ENCODE measurements at regions not wholly inside any gene's neighbourhood (a gene's known extent, or its start where the extent isn't known, plus 50 kb on each side); places are given as distances from the start of the nearest gene placed in this dataset.

GRCh38 chr10:28120043-28120749 lies 121.3 kb upstream of the ODAD2 start:
- Histone ChIP-seq H3K9me3 (ENCODE audit: insufficient read depth, low read length) (no peaks in the 10 kb centered on the region), H3K27me3 (ENCODE audit: low read depth, low read length) (no peaks in the 10 kb centered on the region), H3K9ac (ENCODE audit: low read length) (no peak overlapping the region), H4K20me1 (ENCODE audit: insufficient read depth, low read length) (no peaks in the 10 kb centered on the region), H3K79me2 (ENCODE audit: low read length) (no peaks in the 10 kb centered on the region), H3K27ac (ENCODE audit: low read length) (no peak overlapping the region), H3K4me3 (ENCODE audit: low read length) (no peak overlapping the region), H3K36me3 (replicated peaks; ENCODE audit: low read depth, low read length) (no peaks in the 10 kb centered on the region), H2AFZ (ENCODE audit: low read depth, low read length) (no peak overlapping the region), H3K4me1 (ENCODE audit: low read length) (peaks cover 9% of the 10 kb centered on the region), H3K4me2 (ENCODE audit: low read length) (no peak overlapping the region)
- TF ChIP-seq, protein P1, sequence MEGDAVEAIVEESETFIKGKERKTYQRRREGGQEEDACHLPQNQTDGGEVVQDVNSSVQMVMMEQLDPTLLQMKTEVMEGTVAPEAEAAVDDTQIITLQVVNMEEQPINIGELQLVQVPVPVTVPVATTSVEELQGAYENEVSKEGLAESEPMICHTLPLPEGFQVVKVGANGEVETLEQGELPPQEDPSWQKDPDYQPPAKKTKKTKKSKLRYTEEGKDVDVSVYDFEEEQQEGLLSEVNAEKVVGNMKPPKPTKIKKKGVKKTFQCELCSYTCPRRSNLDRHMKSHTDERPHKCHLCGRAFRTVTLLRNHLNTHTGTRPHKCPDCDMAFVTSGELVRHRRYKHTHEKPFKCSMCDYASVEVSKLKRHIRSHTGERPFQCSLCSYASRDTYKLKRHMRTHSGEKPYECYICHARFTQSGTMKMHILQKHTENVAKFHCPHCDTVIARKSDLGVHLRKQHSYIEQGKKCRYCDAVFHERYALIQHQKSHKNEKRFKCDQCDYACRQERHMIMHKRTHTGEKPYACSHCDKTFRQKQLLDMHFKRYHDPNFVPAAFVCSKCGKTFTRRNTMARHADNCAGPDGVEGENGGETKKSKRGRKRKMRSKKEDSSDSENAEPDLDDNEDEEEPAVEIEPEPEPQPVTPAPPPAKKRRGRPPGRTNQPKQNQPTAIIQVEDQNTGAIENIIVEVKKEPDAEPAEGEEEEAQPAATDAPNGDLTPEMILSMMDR (IDR thresholded peaks at IDR 0.05; ENCODE audit: low read depth, low read length) = no peak
- TF ChIP-seq EZH2phosphoT487 (IDR thresholded peaks at IDR 0.05; ENCODE audit: low read depth) = no peak

DNA sequence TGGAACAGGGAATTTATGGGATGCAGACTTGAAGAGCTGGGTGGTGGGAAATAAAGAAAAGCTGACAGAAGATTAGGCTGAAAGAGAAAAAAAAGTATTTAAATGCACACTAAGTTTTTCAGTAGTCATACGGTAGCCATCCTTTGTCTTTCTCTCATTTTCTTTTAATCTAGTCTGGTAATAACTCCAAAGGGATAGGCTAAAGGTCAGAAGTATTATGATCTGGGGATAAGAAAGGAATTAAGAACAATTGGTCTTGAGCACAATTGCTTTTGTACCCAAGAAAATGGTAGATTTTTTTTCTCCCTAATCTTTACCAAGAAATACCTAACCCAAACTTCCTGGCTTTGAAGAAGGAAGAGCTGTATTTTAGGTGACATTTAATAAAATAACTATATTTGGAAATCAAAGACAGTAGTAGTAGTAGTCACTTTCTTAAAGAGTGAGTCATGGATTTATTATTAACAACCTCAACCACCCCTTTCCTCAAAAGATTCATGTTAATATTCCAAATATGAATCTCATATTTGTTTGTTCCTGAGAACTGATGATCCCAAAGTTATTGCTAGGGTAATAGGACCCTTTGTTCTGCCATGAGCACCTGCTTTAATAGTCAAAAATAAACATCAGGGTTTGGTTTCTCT lies 120.2 kb upstream of the ODAD2 start:
- Histone ChIP-seq H3K4me1 (ENCODE audit: low read length) (peaks cover 9% of the 10 kb centered on the region), H3K79me2 (ENCODE audit: low read length) (no peaks in the 10 kb centered on the region), H4K20me1 (ENCODE audit: insufficient read depth, low read length) (no peaks in the 10 kb centered on the region), H2AFZ (ENCODE audit: low read depth, low read length) (no peak overlapping the region), H3K27me3 (ENCODE audit: low read depth, low read length) (no peaks in the 10 kb centered on the region), H3K36me3 (replicated peaks; ENCODE audit: low read depth, low read length) (no peaks in the 10 kb centered on the region), H3K9me3 (ENCODE audit: insufficient read depth, low read length) (no peaks in the 10 kb centered on the region), H3K4me2 (ENCODE audit: low read length) (no peak overlapping the region), H3K27ac (ENCODE audit: low read length) (no peak overlapping the region), H3K4me3 (ENCODE audit: low read length) (no peak overlapping the region), H3K9ac (ENCODE audit: low read length) (no peak overlapping the region)
- no peak for TF ChIP-seq EZH2phosphoT487 (IDR thresholded peaks at IDR 0.05; ENCODE audit: low read depth)
- TF ChIP-seq, protein P1 (IDR thresholded peaks at IDR 0.05; ENCODE audit: low read depth, low read length) = no peak

- Histone ChIP-seq H3K36me3 (replicated peaks; ENCODE audit: low read depth, low read length) (no peaks in the 10 kb centered on the region), H3K4me1 (ENCODE audit: low read length) (no peaks in the 10 kb centered on the region), H3K27me3 (ENCODE audit: low read depth, low read length) (no peaks in the 10 kb centered on the region), H3K4me3 (ENCODE audit: low read length) (no peak overlapping the region), H3K79me2 (ENCODE audit: low read length) (no peaks in the 10 kb centered on the region), H4K20me1 (ENCODE audit: insufficient read depth, low read length) (no peaks in the 10 kb centered on the region), H2AFZ (ENCODE audit: low read depth, low read length) (no peak overlapping the region), H3K4me2 (ENCODE audit: low read length) (no peak overlapping the region), H3K9ac (ENCODE audit: low read length) (no peak overlapping the region), H3K27ac (ENCODE audit: low read length) (no peak overlapping the region), H3K9me3 (ENCODE audit: insufficient read depth, low read length) (no peaks in the 10 kb centered on the region)
- no peak for TF ChIP-seq EZH2phosphoT487 (IDR thresholded peaks at IDR 0.05; ENCODE audit: low read depth)
- TF ChIP-seq, protein P1 (IDR thresholded peaks at IDR 0.05; ENCODE audit: low read depth, low read length) = no peak
Observed at GRCh38 chr10:28113202-28113601, 114.3 kb upstream of the ODAD2 start.

GRCh38 chr10:28111712-28112111 lies 112.8 kb upstream of the ODAD2 start:
- H3K9me3 ChIP-seq (ENCODE audit: insufficient read depth, low read length) = no peaks in the 10 kb centered on the region
- no peak overlapping the region for H3K27ac ChIP-seq (ENCODE audit: low read length)
- no peaks in the 10 kb centered on the region for H4K20me1 ChIP-seq (ENCODE audit: insufficient read depth, low read length)
- no peaks in the 10 kb centered on the region for H3K79me2 ChIP-seq (ENCODE audit: low read length)
- no peak overlapping the region for H3K9ac ChIP-seq (ENCODE audit: low read length)
- H3K4me1 ChIP-seq (ENCODE audit: low read length) = no peaks in the 10 kb centered on the region
- H3K4me3 ChIP-seq (ENCODE audit: low read length) = no peak overlapping the region
- H3K27me3 ChIP-seq (ENCODE audit: low read depth, low read length) = no peaks in the 10 kb centered on the region
- TF ChIP-seq, protein P1 (IDR thresholded peaks at IDR 0.05; ENCODE audit: low read depth, low read length) = no peak
- no peak for TF ChIP-seq EZH2phosphoT487 (IDR thresholded peaks at IDR 0.05; ENCODE audit: low read depth)
- no peak overlapping the region for H2AFZ ChIP-seq (ENCODE audit: low read depth, low read length)
- H3K36me3 ChIP-seq (replicated peaks; ENCODE audit: low read depth, low read length) = no peaks in the 10 kb centered on the region
- no peak overlapping the region for H3K4me2 ChIP-seq (ENCODE audit: low read length)
